PC-9 (cell line): ENCODE measurements at regions not wholly inside any gene's neighbourhood (a gene's known extent, or its start where the extent isn't known, plus 50 kb on each side); places are given as distances from the start of the nearest gene placed in this dataset.
"Not testable (repeated sequence)": the region's sequence is repeated elsewhere in the genome, so short reads cannot be mapped to it uniquely, and the experiment has no call there.

Experiments
- CTCF ChIP-seq: fragments of 200-600 bp; sonication (generic); conservative IDR thresholded peaks from 2 replicates; pipeline ENCODE4 v1.6.1; 2017; ENCODE audit warnings: mixed run types, antibody characterized with exemption, mild to moderate bottlenecking, moderate library complexity
- EZH2 ChIP-seq: fragments of 200-600 bp; sonication (generic); IDR thresholded peaks from 2 replicates; pipeline ENCODE4 v1.8.0; 2017; ENCODE audit warnings: antibody characterized with exemption, low read depth

- TF ChIP-seq CTCF, EZH2: not testable (repeated sequence)
Measured at GRCh38 chr14:105909828-105910120, 383.4 kb downstream of the TMEM121 start.
